Lower lobe of right lung (tissue), 2 donors: ENCODE measurements at regions not wholly inside any gene's neighbourhood (a gene's known extent, or its start where the extent isn't known, plus 50 kb on each side); places are given as distances from the start of the nearest gene placed in this dataset.

Source experiments
- ATAC-seq, 2 donors: fragments of 200-7000 bp; cut with Tn5 transposase; one replicate each; pipeline ENCODE4 v1.9.1; 2020 to 2022; ENCODE audit warnings: mild to moderate bottlenecking in 2 of 2, moderate library complexity in 2 of 2
- DNase-seq: peaks from one replicate; pipeline ENCODE4 v3.0.0-alpha.2; 2020
- H3K27ac ChIP-seq: fragments of 200-600 bp; one replicate; pipeline ENCODE4 v1.8.0; 2022
- H3K27me3 ChIP-seq: fragments of 200-600 bp; one replicate; pipeline ENCODE4 v1.8.0; 2022; ENCODE audit warnings: low read depth
- H3K36me3 ChIP-seq: fragments of 200-600 bp; one replicate; pipeline ENCODE4 v1.8.0; 2022; ENCODE audit warnings: mild to moderate bottlenecking
- H3K4me1 ChIP-seq: fragments of 200-600 bp; one replicate; pipeline ENCODE4 v1.8.0; 2022
- H3K4me3 ChIP-seq: fragments of 200-600 bp; one replicate; pipeline ENCODE4 v1.8.0; 2022; ENCODE audit warnings: mild to moderate bottlenecking
- H3K9me3 ChIP-seq: fragments of 200-600 bp; one replicate; pipeline ENCODE4 v1.8.0; 2022
- CTCF ChIP-seq: fragments of 200-600 bp; IDR thresholded peaks from one replicate; pipeline ENCODE4 v1.8.0; 2022; ENCODE audit warnings: antibody characterized with exemption, mild to moderate bottlenecking
- intact Hi-C: fragments of 100-400 bp; cut with DNase I; formaldehyde crosslinking; loops from one replicate; pipeline ENCODE4 v1.11.0; 2022
- donor health status: DM: no; HTN: yes; CAD: no; lungs with severe emphysema.

GRCh38 chr17:56679777-56680422 is 86.4 kb downstream of the NOG start:
- DNase-seq = no peak
- Histone ChIP-seq H3K4me3 (no peak overlapping the region), H3K4me1 (no peaks in the 10 kb centered on the region), H3K36me3 (no peaks in the 10 kb centered on the region), H3K27ac (no peak overlapping the region), H3K9me3 (no peaks in the 10 kb centered on the region), H3K27me3 (peaks cover 64% of the 10 kb centered on the region)
- intact Hi-C loops = no loop called here
- no peak for ATAC-seq
- no peak for TF ChIP-seq CTCF

DNA sequence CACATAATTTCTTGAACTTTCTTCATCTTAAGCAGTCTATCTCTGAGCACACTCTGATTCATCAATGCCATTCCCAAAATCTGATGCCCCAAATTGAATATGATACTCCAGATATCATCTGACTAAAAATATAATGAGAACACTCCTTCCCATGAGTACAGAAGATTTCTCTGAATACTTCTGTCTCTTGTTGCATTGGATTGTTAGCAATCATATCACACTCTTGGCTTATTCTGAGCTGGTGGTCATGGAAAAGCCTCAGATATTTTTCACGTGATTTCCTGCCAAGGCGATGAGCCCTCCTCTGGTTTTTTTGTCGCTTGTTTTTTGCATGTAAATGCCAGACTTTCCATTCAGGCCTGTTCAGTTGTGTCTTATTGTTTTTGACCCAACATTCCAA is 87.2 kb downstream of the NOG start:
- H3K9me3 ChIP-seq = no peaks in the 10 kb centered on the region
- no peak for DNase-seq
- ATAC-seq = no peak
- peaks cover 64% of the 10 kb centered on the region for H3K27me3 ChIP-seq
- no peak for TF ChIP-seq CTCF
- no peak overlapping the region for H3K27ac ChIP-seq
- H3K4me3 ChIP-seq = no peak overlapping the region
- no peaks in the 10 kb centered on the region for H3K36me3 ChIP-seq
- intact Hi-C loops = no loop called here
- H3K4me1 ChIP-seq = no peaks in the 10 kb centered on the region

DNA sequence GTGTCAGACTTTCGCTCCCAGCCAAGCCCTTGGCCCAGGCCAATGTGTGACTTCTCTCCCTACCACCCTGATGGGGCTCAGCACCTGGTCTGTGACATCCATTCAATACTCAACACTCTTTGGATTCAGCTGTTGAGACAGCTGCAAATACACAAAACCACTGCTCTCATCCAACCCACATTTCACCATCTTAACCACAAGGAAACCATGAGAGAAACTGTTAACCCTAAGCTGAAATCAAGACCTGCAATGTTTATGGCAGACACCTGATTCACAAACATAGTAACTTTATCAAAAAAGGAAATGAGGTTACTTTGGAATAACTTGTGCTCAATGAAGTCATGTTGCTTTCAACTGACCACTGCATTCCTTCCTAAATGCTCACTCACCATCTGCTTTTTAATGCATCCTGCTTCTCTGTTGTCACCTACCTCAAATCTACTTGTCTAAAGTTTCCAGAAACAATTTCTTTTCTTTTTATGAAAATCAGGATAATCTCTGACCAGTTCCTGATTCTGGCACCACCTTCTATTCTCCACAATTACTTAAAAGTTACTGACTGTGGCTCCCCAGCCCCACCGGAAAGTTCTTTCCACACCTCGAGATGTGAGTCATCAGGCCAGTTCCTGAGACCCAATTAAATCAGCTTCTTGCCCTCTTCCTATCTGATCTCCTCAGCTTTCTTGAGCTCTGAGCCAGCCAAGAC is 88.2 kb downstream of the NOG start:
- H3K27ac ChIP-seq = no peak overlapping the region
- H3K4me3 ChIP-seq = no peak overlapping the region
- DNase-seq = no peak
- H3K27me3 ChIP-seq = peaks cover 61% of the 10 kb centered on the region
- intact Hi-C loops = no loop called here
- no peak for ATAC-seq
- H3K36me3 ChIP-seq = no peaks in the 10 kb centered on the region
- H3K9me3 ChIP-seq = no peaks in the 10 kb centered on the region
- no peak for TF ChIP-seq CTCF
- H3K4me1 ChIP-seq = no peaks in the 10 kb centered on the region

DNA sequence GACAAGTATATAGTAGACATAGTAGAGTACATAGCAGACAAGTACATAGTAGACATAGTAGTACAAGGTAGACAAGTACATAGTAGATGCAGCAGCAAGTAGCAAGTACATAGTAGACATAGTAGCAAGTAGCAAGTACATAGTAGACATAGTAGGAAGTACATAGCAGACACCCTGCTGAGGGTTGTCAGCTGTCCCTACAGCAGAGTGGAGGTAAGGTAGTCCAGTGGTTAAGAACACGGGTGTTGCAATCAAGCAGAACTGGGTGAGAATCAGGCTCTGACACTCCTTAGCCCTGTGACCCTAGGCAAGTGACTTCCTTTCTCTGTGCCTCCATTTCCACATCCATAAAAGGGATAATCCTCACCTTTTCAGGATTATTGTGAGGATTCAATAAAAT is 94.7 kb downstream of the NOG start:
- H3K27me3 ChIP-seq = peaks cover 5% of the 10 kb centered on the region
- no peak for TF ChIP-seq CTCF
- H3K36me3 ChIP-seq = no peaks in the 10 kb centered on the region
- H3K9me3 ChIP-seq = no peaks in the 10 kb centered on the region
- ATAC-seq (no peak), DNase-seq (no peak)
- no peak overlapping the region for H3K27ac ChIP-seq
- no peaks in the 10 kb centered on the region for H3K4me1 ChIP-seq
- intact Hi-C loops = no loop called here
- H3K4me3 ChIP-seq = no peak overlapping the region

- H3K36me3 ChIP-seq = no peaks in the 10 kb centered on the region
- no peaks in the 10 kb centered on the region for H3K9me3 ChIP-seq
- ATAC-seq (peak in 1 of 2 donors; percentile 34), DNase-seq (no peak)
- no peak overlapping the region for H3K27ac ChIP-seq
- no peaks in the 10 kb centered on the region for H3K4me1 ChIP-seq
- no peak overlapping the region for H3K4me3 ChIP-seq
- intact Hi-C loops = no loop called here
- TF ChIP-seq CTCF = no peak
- no peaks in the 10 kb centered on the region for H3K27me3 ChIP-seq
These were observed 97.2 kb downstream of the NOG start for GRCh38 chr17:56690441-56691291.
